ENCODE measurements at regions not wholly inside any gene's neighbourhood (a gene's known extent, or its start where the extent isn't known, plus 50 kb on each side); places are given as distances from the start of the nearest gene placed in this dataset.

GRCh38 chr20:5400164-5400762 lies 83.5 kb upstream of the PROKR2 start:
- peak; percentile 44 for DNase-seq (ENCODE audit: low spot score)
- CTCF ChIA-PET, result interaction anchor here (0.6 kb wide), 2 partner anchors 48 to 433 kb away, joined by 3 to 6 read pairs; no protein-coding TSS in a partner anchor
- Histone ChIP-seq H3K4me1 (ENCODE audit: insufficient read depth, low read length, poor library complexity, severe bottlenecking) (no peaks in the 10 kb centered on the region), H3K27me3 (replicated peaks; ENCODE audit: insufficient read depth, low read depth, low read length, poor library complexity) (peaks cover 32% of the 10 kb centered on the region), H3K4me3 (ENCODE audit: low read depth, low read length, poor library complexity, severe bottlenecking) (no peak overlapping the region), H3K9me3 (ENCODE audit: low read depth, low read length, poor library complexity, severe bottlenecking) (no peaks in the 10 kb centered on the region), H3K27ac (ENCODE audit: low read depth, low read length, poor library complexity, severe bottlenecking) (no peak overlapping the region), H3K36me3 (ENCODE audit: insufficient read depth, low read length, poor library complexity, severe bottlenecking) (no peaks in the 10 kb centered on the region)
- no peak for TF ChIP-seq CTCF (conservative IDR thresholded peaks at IDR 0.05; ENCODE audit: low read depth, low read length)
- no peak for TF ChIP-seq EZH2 (IDR thresholded peaks at IDR 0.05; ENCODE audit: borderline replicate concordance, low read depth, low read length, poor library complexity, severe bottlenecking)
- intact Hi-C loops (cut with micrococcal nuclease; ENCODE audit: unreplicated experiment), result no loop called here
- POLR2A ChIA-PET (ENCODE audit: low non-redundant PET), result no interaction called here
- no TSS peak for BruUV-seq (replicated peaks)

GRCh38 chr20:5397393-5397792 lies 80.6 kb upstream of the PROKR2 start:
- Histone ChIP-seq H3K9me3 (ENCODE audit: low read depth, low read length, poor library complexity, severe bottlenecking) (no peaks in the 10 kb centered on the region), H3K27me3 (replicated peaks; ENCODE audit: insufficient read depth, low read depth, low read length, poor library complexity) (peaks cover 29% of the 10 kb centered on the region), H3K4me1 (ENCODE audit: insufficient read depth, low read length, poor library complexity, severe bottlenecking) (no peaks in the 10 kb centered on the region), H3K27ac (ENCODE audit: low read depth, low read length, poor library complexity, severe bottlenecking) (no peak overlapping the region), H3K36me3 (ENCODE audit: insufficient read depth, low read length, poor library complexity, severe bottlenecking) (no peaks in the 10 kb centered on the region), H3K4me3 (ENCODE audit: low read depth, low read length, poor library complexity, severe bottlenecking) (no peak overlapping the region)
- intact Hi-C loops (cut with micrococcal nuclease; ENCODE audit: unreplicated experiment), result no loop called here
- POLR2A ChIA-PET (ENCODE audit: low non-redundant PET), result no interaction called here
- no TSS peak for BruUV-seq (replicated peaks)
- CTCF ChIA-PET, result no interaction called here
- DNase-seq (ENCODE audit: low spot score), result no peak
- TF ChIP-seq CTCF (conservative IDR thresholded peaks at IDR 0.05; ENCODE audit: low read depth, low read length) (no peak), EZH2 (IDR thresholded peaks at IDR 0.05; ENCODE audit: borderline replicate concordance, low read depth, low read length, poor library complexity, severe bottlenecking) (no peak)

- TF ChIP-seq EZH2 (IDR thresholded peaks at IDR 0.05; ENCODE audit: borderline replicate concordance, low read depth, low read length, poor library complexity, severe bottlenecking), result no peak
- TF ChIP-seq CTCF (conservative IDR thresholded peaks at IDR 0.05; ENCODE audit: low read depth, low read length), result no peak
- ChIA-PET CTCF (no interaction called here), POLR2A (ENCODE audit: low non-redundant PET) (no interaction called here)
- intact Hi-C loops (cut with micrococcal nuclease; ENCODE audit: unreplicated experiment), result no loop called here
- Histone ChIP-seq H3K4me3 (ENCODE audit: low read depth, low read length, poor library complexity, severe bottlenecking) (no peak overlapping the region), H3K36me3 (ENCODE audit: insufficient read depth, low read length, poor library complexity, severe bottlenecking) (no peaks in the 10 kb centered on the region), H3K27me3 (replicated peaks; ENCODE audit: insufficient read depth, low read depth, low read length, poor library complexity) (peaks cover 42% of the 10 kb centered on the region), H3K27ac (ENCODE audit: low read depth, low read length, poor library complexity, severe bottlenecking) (no peak overlapping the region), H3K4me1 (ENCODE audit: insufficient read depth, low read length, poor library complexity, severe bottlenecking) (no peaks in the 10 kb centered on the region), H3K9me3 (ENCODE audit: low read depth, low read length, poor library complexity, severe bottlenecking) (no peaks in the 10 kb centered on the region)
- no peak for DNase-seq (ENCODE audit: low spot score)
- no TSS peak for BruUV-seq (replicated peaks)
These were observed 79.4 kb upstream of the PROKR2 start for GRCh38 chr20:5395932-5396727.

Measured in A673 (cell line).